Thyroid gland (tissue), 4 donors: ENCODE measurements at regions not wholly inside any gene's neighbourhood (a gene's known extent, or its start where the extent isn't known, plus 50 kb on each side); places are given as distances from the start of the nearest gene placed in this dataset.

Experiments
- DNase-seq, 2 donors: peaks; one replicate each; pipeline ENCODE4 v3.0.0-alpha.2; 2019
- H3K27ac ChIP-seq, 3 donors: fragments of 200-600 bp; sonication (generic); 1 replicate in 2 of 3; 2 replicates in 1 of 3; pipeline ENCODE4 v1.5.1; 2016 to 2019; ENCODE audit warnings: mild to moderate bottlenecking in 1 of 3, moderate library complexity in 1 of 3
- H3K27me3 ChIP-seq: fragments of 200-600 bp; sonication (generic); one replicate; pipeline ENCODE4 v1.5.1; 2019
- H3K36me3 ChIP-seq, 2 donors: fragments of 200-600 bp; sonication (generic); one replicate each; pipeline ENCODE4 v1.5.1; 2016 to 2019
- H3K4me1 ChIP-seq, 2 donors: fragments of 200-600 bp; sonication (generic); one replicate each; pipeline ENCODE4 v1.5.1; 2017 to 2019
- H3K4me3 ChIP-seq, 3 donors: fragments of 200-600 bp; sonication (generic); replicated peaks in 1 of 3; 1 replicate in 2 of 3; 2 replicates in 1 of 3; pipeline ENCODE4 v1.5.1; 2016; ENCODE audit warnings: mild to moderate bottlenecking in 1 of 3
- H3K9me3 ChIP-seq: fragments of 200-600 bp; sonication (generic); one replicate; pipeline ENCODE4 v1.5.1; 2017
- CTCF ChIP-seq, 6 experiments: fragments of 200-600 bp in 3 of 6; fragments of 450-650 bp in 3 of 6; sonication (generic) in 3 of 6; IDR thresholded peaks; one replicate each; pipeline ENCODE4 v1.5.1; 2016 to 2019; ENCODE audit warnings: antibody characterized with exemption in 6 of 6, mild to moderate bottlenecking in 2 of 6, inconsistent platforms in 1 of 6, moderate library complexity in 1 of 6
- POLR2A ChIP-seq, 2 donors: fragments of 450-650 bp; IDR thresholded peaks; one replicate each; pipeline ENCODE4 v1.6.1; 2017; ENCODE audit warnings: antibody characterized with exemption in 2 of 2, mild to moderate bottlenecking in 2 of 2, moderate library complexity in 1 of 2
- WGBS, 2 donors: methylation state at CpG; one replicate each; pipeline ENCODE4 v1.1.5; 2017; 5-methylcytosine and 5-hydroxymethylcytosine counted together
- intact Hi-C: fragments of 100-400 bp; cut with DNase I; formaldehyde crosslinking; loops from one replicate; pipeline ENCODE4 v1.15.1; 2023

- Histone ChIP-seq H3K4me1 (no peaks in the 10 kb centered on the region), H3K36me3 (no peaks in the 10 kb centered on the region), H3K9me3 (no peaks in the 10 kb centered on the region), H3K4me3 (no peak overlapping the region), H3K27me3 (no peaks in the 10 kb centered on the region), H3K27ac (no peak overlapping the region)
- WGBS, 2 donors = 80 to 87% methylated on average over 2 of the region's 2 CpGs
- no peak for DNase-seq
- no peak for TF ChIP-seq POLR2A (IDR thresholded peaks at IDR 0.05)
- TF ChIP-seq CTCF (IDR thresholded peaks at IDR 0.05) = no peak
- intact Hi-C loops = no loop called here
Measured at GRCh38 chr9:118324706-118325105, 620.5 kb downstream of the TLR4 start.

GRCh38 chr9:118325757-118326156, 621.6 kb downstream of the TLR4 start:
- intact Hi-C loops = no loop called here
- WGBS, 2 donors = 81 to 86% methylated on average over 2 of the region's 2 CpGs
- TF ChIP-seq POLR2A (IDR thresholded peaks at IDR 0.05) = no peak
- no peak for TF ChIP-seq CTCF (IDR thresholded peaks at IDR 0.05)
- H3K27me3 ChIP-seq = no peaks in the 10 kb centered on the region
- no peaks in the 10 kb centered on the region for H3K36me3 ChIP-seq
- DNase-seq = no peak
- H3K27ac ChIP-seq = no peak overlapping the region
- no peaks in the 10 kb centered on the region for H3K4me1 ChIP-seq
- H3K4me3 ChIP-seq = no peak overlapping the region
- H3K9me3 ChIP-seq = no peaks in the 10 kb centered on the region

- 89% methylated on average over 5 of the region's 5 CpGs for WGBS, 2 donors
- intact Hi-C loops = no loop called here
Measured at GRCh38 chr9:118326326-118326725, 622.1 kb downstream of the TLR4 start.

GRCh38 chr9:118330191-118330986, 626.2 kb downstream of the TLR4 start:
- Histone ChIP-seq H3K27ac (no peak overlapping the region), H3K4me3 (no peak overlapping the region), H3K27me3 (no peaks in the 10 kb centered on the region), H3K4me1 (no peaks in the 10 kb centered on the region), H3K36me3 (no peaks in the 10 kb centered on the region), H3K9me3 (no peaks in the 10 kb centered on the region)
- intact Hi-C loops = no loop called here
- TF ChIP-seq POLR2A (IDR thresholded peaks at IDR 0.05) (no peak), CTCF (IDR thresholded peaks at IDR 0.05) (no peak)
- WGBS, 2 donors = 73 to 78% methylated on average over 10 of the region's 10 CpGs
- no peak for DNase-seq

More at GRCh38 chr9:118326326-118326725, 622.1 kb downstream of the TLR4 start:
- Histone ChIP-seq H3K36me3 (no peaks in the 10 kb centered on the region), H3K4me1 (no peaks in the 10 kb centered on the region), H3K4me3 (no peak overlapping the region), H3K27me3 (no peaks in the 10 kb centered on the region), H3K9me3 (no peaks in the 10 kb centered on the region), H3K27ac (no peak overlapping the region)
- DNase-seq = no peak
- no peak for TF ChIP-seq CTCF (IDR thresholded peaks at IDR 0.05)
- no peak for TF ChIP-seq POLR2A (IDR thresholded peaks at IDR 0.05)

- Histone ChIP-seq H3K4me1 (no peaks in the 10 kb centered on the region), H3K4me3 (no peak overlapping the region), H3K27ac (no peak overlapping the region), H3K36me3 (no peaks in the 10 kb centered on the region), H3K9me3 (no peaks in the 10 kb centered on the region), H3K27me3 (no peaks in the 10 kb centered on the region)
- intact Hi-C loops = no loop called here
- no peak for TF ChIP-seq CTCF (IDR thresholded peaks at IDR 0.05)
- TF ChIP-seq POLR2A (IDR thresholded peaks at IDR 0.05) = no peak
- 81 to 86% methylated on average over 5 of the region's 5 CpGs for WGBS, 2 donors
- no peak for DNase-seq
Measured at GRCh38 chr9:118331622-118332045, 627.4 kb downstream of the TLR4 start.
